Suprapubic skin (tissue), 4 donors: ENCODE measurements at regions not wholly inside any gene's neighbourhood (a gene's known extent, or its start where the extent isn't known, plus 50 kb on each side); places are given as distances from the start of the nearest gene placed in this dataset.

Experiments used
- DNase-seq, 2 donors: peaks; one replicate each; pipeline ENCODE4 v3.0.0-alpha.2; 2019; ENCODE audit warnings: low spot score in 2 of 2
- H3K27ac ChIP-seq: fragments of 200-600 bp; sonication (generic); one replicate; pipeline ENCODE4 v1.5.1; 2019
- H3K27me3 ChIP-seq: fragments of 200-600 bp; sonication (generic); one replicate; pipeline ENCODE4 v1.5.1; 2019
- H3K36me3 ChIP-seq: fragments of 200-600 bp; sonication (generic); one replicate; pipeline ENCODE4 v1.5.1; 2019
- H3K4me1 ChIP-seq: fragments of 200-600 bp; sonication (generic); one replicate; pipeline ENCODE4 v1.5.1; 2019
- H3K4me3 ChIP-seq: fragments of 200-600 bp; sonication (generic); one replicate; pipeline ENCODE4 v1.5.1; 2019; ENCODE audit warnings: mild to moderate bottlenecking
- H3K9me3 ChIP-seq: fragments of 200-600 bp; sonication (generic); one replicate; pipeline ENCODE4 v1.5.1; 2019
- EP300 ChIP-seq: sonication (generic); formaldehyde crosslinking; IDR thresholded peaks from one replicate; pipeline ENCODE4 v1.6.1; 2017; ENCODE audit warnings: antibody characterized with exemption
- POLR2A ChIP-seq, 2 donors: fragments of 450-650 bp; IDR thresholded peaks; one replicate each; pipeline ENCODE4 v1.6.1; 2017; ENCODE audit warnings: antibody characterized with exemption in 2 of 2, mild to moderate bottlenecking in 2 of 2, moderate library complexity in 2 of 2
- POLR2AphosphoS5 ChIP-seq, 3 donors: sonication (generic); formaldehyde crosslinking; IDR thresholded peaks; one replicate each; pipeline ENCODE4 v1.6.1; 2017; ENCODE audit warnings: antibody characterized with exemption in 3 of 3
- WGBS: methylation state at CpG from one replicate; pipeline ENCODE4 v1.1.5; 2018; 5-methylcytosine and 5-hydroxymethylcytosine counted together
- TF ChIP-seq, protein P1 (sequence below), 2 donors: fragments of 200-600 bp in 1 of 2; fragments of 450-650 bp in 1 of 2; sonication (generic) in 1 of 2; IDR thresholded peaks; one replicate each; pipeline ENCODE4 v1.5.1; 2016 to 2019; ENCODE audit warnings: antibody characterized with exemption in 2 of 2, mild to moderate bottlenecking in 1 of 2, moderate library complexity in 1 of 2

DNA sequence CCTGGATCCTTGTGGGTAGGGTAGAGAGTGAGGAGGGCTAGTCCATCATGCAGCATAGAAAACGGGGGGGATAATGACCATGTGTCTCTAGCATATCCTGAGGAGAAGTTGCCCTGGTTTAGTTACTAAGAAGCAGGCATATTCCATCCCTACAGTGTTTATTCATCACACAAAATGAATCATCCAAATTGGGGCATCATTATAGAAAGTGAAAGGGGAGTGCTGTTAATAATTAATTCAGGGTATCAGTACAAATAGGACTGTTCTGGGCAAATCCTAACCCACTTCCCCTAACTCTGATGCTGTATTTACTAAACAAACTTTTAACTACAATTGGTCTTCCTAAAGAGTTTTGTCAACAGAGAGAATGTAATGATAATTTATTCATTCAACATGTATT is 281.1 kb upstream of the ARX start:
- Histone ChIP-seq H3K36me3 (no peaks in the 10 kb centered on the region), H3K4me3 (no peak overlapping the region), H3K4me1 (no peaks in the 10 kb centered on the region), H3K9me3 (no peaks in the 10 kb centered on the region), H3K27ac (no peak overlapping the region), H3K27me3 (no peaks in the 10 kb centered on the region)
- DNase-seq = no peak
- 29% methylated on average over 1 of the region's 1 CpG for WGBS
- TF ChIP-seq POLR2A (IDR thresholded peaks at IDR 0.05) = no peak
- no peak for TF ChIP-seq EP300
- TF ChIP-seq POLR2AphosphoS5 (IDR thresholded peaks at IDR 0.05) = no peak
- TF ChIP-seq, protein P1, sequence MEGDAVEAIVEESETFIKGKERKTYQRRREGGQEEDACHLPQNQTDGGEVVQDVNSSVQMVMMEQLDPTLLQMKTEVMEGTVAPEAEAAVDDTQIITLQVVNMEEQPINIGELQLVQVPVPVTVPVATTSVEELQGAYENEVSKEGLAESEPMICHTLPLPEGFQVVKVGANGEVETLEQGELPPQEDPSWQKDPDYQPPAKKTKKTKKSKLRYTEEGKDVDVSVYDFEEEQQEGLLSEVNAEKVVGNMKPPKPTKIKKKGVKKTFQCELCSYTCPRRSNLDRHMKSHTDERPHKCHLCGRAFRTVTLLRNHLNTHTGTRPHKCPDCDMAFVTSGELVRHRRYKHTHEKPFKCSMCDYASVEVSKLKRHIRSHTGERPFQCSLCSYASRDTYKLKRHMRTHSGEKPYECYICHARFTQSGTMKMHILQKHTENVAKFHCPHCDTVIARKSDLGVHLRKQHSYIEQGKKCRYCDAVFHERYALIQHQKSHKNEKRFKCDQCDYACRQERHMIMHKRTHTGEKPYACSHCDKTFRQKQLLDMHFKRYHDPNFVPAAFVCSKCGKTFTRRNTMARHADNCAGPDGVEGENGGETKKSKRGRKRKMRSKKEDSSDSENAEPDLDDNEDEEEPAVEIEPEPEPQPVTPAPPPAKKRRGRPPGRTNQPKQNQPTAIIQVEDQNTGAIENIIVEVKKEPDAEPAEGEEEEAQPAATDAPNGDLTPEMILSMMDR (IDR thresholded peaks at IDR 0.05) = no peak

DNA sequence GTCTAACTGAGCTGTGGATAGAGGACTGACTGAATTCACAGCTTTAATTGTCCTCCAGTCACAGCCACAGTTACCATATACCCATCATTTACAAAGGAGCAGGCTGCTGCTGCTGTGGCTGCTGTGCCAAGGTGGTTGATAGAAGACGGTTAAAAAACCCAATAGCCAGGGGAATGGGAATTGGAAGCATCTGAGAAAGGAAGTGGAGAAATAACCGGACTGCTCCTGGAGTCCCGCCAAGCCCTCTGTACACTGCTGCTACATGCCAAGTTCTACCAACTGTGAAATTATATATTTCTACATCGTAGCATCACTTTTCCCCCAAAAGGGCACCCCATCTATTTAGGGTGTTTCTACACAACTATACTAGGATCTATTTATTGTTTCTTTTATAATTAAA is 279.7 kb upstream of the ARX start:
- Histone ChIP-seq H3K27me3 (no peaks in the 10 kb centered on the region), H3K36me3 (no peaks in the 10 kb centered on the region), H3K4me3 (no peak overlapping the region), H3K4me1 (no peaks in the 10 kb centered on the region), H3K27ac (no peak overlapping the region), H3K9me3 (no peaks in the 10 kb centered on the region)
- TF ChIP-seq POLR2A (IDR thresholded peaks at IDR 0.05) = no peak
- TF ChIP-seq EP300 = no peak
- no peak for TF ChIP-seq POLR2AphosphoS5 (IDR thresholded peaks at IDR 0.05)
- TF ChIP-seq, protein P1 (IDR thresholded peaks at IDR 0.05) = no peak
- 60% methylated on average over 4 of the region's 4 CpGs for WGBS
- no peak for DNase-seq

DNA sequence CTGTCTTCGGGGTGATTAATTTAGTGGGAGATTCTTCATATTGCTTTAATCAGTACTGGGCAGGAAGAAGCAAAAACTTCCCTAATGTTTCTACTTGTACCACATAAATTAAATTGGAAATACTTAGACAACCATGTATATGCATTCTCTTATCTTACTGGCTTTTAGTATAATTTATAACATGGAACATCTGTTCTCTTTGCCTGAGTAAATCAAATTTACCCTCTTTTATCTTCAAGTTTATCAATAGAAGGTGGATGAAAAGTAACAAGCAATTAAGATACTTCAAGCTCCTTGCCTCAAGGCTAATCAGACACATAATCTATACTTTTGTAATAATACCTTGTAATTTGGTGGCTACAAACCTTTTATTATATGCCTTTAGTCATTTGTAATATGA is 274.4 kb upstream of the ARX start:
- 46% methylated on average over 1 of the region's 1 CpG for WGBS
- Histone ChIP-seq H3K4me1 (no peaks in the 10 kb centered on the region), H3K27ac (no peak overlapping the region), H3K36me3 (no peaks in the 10 kb centered on the region), H3K4me3 (no peak overlapping the region), H3K27me3 (no peaks in the 10 kb centered on the region), H3K9me3 (no peaks in the 10 kb centered on the region)
- TF ChIP-seq, protein P1 (IDR thresholded peaks at IDR 0.05) = no peak
- TF ChIP-seq EP300 = no peak
- no peak for DNase-seq

DNA sequence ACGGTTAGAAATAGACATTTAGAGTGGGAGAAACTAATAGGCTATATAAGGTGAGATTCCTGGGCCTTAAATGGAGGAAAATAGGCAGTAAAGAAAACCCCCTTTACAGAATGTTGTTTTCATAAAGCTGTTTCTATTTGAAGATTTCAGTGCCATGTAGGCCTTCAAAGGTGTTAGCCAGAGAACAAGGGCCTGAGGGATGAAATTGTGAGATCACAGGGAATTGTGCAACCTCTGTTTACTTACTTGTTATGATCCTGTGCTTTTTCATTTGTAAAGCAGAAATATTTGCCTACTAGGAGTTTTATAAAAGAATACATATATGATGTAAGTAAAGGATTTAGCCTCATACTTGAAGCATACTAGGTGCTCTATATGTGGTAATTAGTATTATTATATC is 272.9 kb upstream of the ARX start:
- Histone ChIP-seq H3K27ac (no peak overlapping the region), H3K27me3 (no peaks in the 10 kb centered on the region), H3K36me3 (no peaks in the 10 kb centered on the region), H3K4me1 (no peaks in the 10 kb centered on the region), H3K9me3 (no peaks in the 10 kb centered on the region), H3K4me3 (no peak overlapping the region)
- no peak for DNase-seq
- 51% methylated on average over 1 of the region's 1 CpG for WGBS
- TF ChIP-seq POLR2AphosphoS5 (IDR thresholded peaks at IDR 0.05) = no peak
- TF ChIP-seq POLR2A (IDR thresholded peaks at IDR 0.05) = no peak
- no peak for TF ChIP-seq EP300
- TF ChIP-seq, protein P1 (IDR thresholded peaks at IDR 0.05) = no peak

DNA sequence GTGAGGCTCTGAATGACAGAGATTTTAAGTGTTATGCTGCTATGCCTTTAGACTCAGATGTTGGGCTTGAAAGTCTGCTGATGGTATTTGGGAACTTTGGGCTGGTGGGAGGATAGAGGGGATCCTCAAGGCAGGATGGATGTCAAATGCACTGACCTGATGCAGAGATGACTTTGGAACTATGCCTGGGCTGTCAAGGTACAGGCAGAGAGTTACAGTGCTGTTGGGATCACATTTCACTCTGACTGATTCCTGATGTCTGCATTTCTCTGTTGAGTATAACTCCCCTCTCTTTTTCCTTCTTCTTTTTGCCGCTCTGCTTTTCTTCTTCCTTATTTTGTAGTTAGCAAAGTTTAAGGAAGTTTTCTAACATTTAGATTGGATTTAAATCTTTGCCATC is 271.8 kb upstream of the ARX start:
- 80% methylated on average over 1 of the region's 1 CpG for WGBS
- TF ChIP-seq POLR2AphosphoS5 (IDR thresholded peaks at IDR 0.05) (no peak), POLR2A (IDR thresholded peaks at IDR 0.05) (no peak), EP300 (no peak)
- TF ChIP-seq, protein P1 (IDR thresholded peaks at IDR 0.05) = no peak
- Histone ChIP-seq H3K4me1 (no peaks in the 10 kb centered on the region), H3K27me3 (no peaks in the 10 kb centered on the region), H3K9me3 (no peaks in the 10 kb centered on the region), H3K4me3 (no peak overlapping the region), H3K27ac (no peak overlapping the region), H3K36me3 (no peaks in the 10 kb centered on the region)
- DNase-seq = no peak
